ENCODE measurements at regions not wholly inside any gene's neighbourhood (a gene's known extent, or its start where the extent isn't known, plus 50 kb on each side); places are given as distances from the start of the nearest gene placed in this dataset.
"Not testable (repeated sequence)": the region's sequence is repeated elsewhere in the genome, so short reads cannot be mapped to it uniquely, and the experiment has no call there.

DNA sequence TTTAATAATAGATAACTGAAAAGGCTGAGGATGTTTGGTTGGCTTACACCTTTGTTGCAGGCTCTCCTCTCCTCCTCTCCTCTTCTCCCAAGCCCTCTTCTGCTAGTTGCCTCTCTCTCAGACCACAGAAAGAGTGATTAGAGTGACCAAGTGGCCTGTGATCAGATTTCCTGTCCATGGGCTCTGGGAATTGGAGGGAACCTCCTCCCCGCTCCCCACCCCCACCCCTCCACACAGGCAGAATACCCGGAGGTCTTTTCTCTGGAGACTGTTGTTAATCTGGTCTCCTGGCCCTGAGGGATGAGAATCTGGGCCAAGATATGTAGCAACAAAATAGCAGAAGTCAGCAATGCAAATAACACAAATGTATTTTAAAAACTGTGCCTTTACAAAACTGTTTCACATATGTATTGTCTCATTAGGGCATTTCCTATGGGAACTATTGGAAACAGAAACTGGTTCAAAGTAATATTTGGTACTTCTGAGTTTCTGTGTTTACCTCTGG, 361.3 kb downstream of the NR2F1-AS1 start:
- H3K36me3 Mint-ChIP-seq (ENCODE audit: low read depth) = no peaks in the 10 kb centered on the region
- no peak overlapping the region for H3K27ac Mint-ChIP-seq
- ChIA-PET POLR2A (no interaction called here), CTCF (no interaction called here)
- H3K4me1 Mint-ChIP-seq = no peaks in the 10 kb centered on the region
- no peak overlapping the region for H3K4me3 Mint-ChIP-seq
- H3K9me3 Mint-ChIP-seq = no peaks in the 10 kb centered on the region
- no peaks in the 10 kb centered on the region for H3K27me3 Mint-ChIP-seq
- no peak for DNase-seq

DNA sequence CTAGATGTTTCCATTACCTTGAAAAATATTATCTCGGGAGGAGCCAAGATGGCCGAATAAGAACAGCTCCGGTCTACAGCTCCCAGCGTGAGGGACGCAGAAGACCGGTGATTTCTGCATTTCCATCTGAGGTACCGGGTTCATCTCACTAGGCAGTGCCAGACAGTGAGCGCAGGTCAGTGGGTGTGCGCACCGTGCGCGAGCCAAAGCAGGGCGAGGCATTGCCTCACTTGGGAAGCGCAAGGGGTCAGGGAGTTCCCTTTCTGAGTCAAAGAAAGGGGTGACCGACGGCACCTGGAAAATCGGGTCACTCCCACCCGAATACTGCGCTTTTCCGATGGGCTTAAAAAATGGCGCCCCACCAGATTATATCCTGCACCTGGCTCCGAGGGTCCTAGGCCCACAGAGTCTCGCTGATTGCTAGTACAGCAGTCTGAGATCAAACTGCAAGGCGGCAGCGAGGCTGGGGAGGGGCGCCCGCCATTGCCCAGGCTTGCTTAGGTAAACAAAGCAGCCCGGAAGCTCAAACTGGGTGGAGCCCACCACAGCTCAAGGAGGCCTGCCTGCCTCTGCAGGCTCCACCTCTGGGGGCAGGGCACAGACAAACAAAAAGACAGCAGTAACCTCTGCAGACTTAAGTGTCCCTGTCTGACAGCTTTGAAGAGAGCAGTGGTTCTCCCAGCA, 367.8 kb downstream of the NR2F1-AS1 start:
- H3K4me1 Mint-ChIP-seq; POLR2A ChIA-PET; H3K9me3 Mint-ChIP-seq; CTCF ChIA-PET; H3K27me3 Mint-ChIP-seq; H3K27ac Mint-ChIP-seq; H3K4me3 Mint-ChIP-seq; H3K36me3 Mint-ChIP-seq (ENCODE audit: low read depth); DNase-seq: not testable (repeated sequence)

DNA sequence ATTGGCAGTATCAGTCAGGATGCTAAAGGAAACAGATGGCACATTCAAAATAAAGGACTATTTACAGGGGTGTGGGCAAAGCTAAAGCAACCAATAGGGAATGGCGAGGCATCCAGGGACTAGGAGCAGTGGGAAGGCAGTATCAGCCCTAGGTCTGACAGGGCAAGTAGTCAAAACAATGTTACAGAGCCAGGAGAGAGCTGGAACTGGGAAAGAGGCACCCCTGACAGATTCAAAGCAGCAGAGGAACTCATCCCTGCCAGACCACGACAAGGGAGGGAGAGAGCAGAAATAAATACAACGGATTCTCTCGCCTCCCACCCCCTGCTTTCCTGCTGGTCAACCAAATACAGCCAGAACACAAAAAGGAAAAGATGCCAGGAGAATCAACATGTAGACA, 371.5 kb downstream of the NR2F1-AS1 start:
- H3K36me3 Mint-ChIP-seq (ENCODE audit: low read depth) = no peaks in the 10 kb centered on the region
- no peak for DNase-seq
- POLR2A ChIA-PET = no interaction called here
- peaks cover 4% of the 10 kb centered on the region for H3K9me3 Mint-ChIP-seq
- no peak overlapping the region for H3K4me3 Mint-ChIP-seq
- H3K27ac Mint-ChIP-seq = no peak overlapping the region
- CTCF ChIA-PET = no interaction called here
- no peaks in the 10 kb centered on the region for H3K4me1 Mint-ChIP-seq
- H3K27me3 Mint-ChIP-seq = no peaks in the 10 kb centered on the region

DNA sequence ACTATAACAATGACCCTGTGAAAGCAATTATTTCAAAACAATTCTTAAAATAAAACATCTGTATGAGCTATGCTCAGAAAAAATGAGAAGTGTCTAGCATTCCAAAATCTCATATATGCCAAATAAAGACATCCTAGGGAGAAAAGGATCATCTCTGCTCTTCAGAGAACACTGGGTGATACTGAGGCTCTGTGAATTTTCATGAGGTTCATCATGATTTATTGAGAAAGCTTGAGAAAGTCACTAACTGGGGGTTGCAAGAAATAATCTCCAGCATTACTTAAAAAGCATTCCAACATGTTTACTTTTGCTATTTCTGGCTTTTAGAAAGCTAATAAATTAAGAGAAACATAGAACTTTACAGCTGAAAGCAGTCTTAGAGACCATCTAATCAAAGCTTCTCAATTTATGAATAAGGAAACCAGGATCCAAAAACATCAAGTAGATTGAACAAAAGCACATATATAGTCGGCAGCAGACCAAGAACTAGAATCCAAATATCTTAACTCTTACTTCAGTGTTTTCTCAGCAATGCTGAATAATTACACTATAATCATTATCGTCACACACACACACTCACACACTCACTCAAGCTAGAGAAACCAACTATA, 372.8 kb downstream of the NR2F1-AS1 start:
- Mint-ChIP-seq H3K9me3 (peaks cover 4% of the 10 kb centered on the region), H3K27ac (no peak overlapping the region), H3K36me3 (ENCODE audit: low read depth) (no peaks in the 10 kb centered on the region), H3K4me1 (no peaks in the 10 kb centered on the region), H3K27me3 (no peaks in the 10 kb centered on the region), H3K4me3 (no peak overlapping the region)
- POLR2A ChIA-PET = no interaction called here
- no peak for DNase-seq
- CTCF ChIA-PET = no interaction called here

DNA sequence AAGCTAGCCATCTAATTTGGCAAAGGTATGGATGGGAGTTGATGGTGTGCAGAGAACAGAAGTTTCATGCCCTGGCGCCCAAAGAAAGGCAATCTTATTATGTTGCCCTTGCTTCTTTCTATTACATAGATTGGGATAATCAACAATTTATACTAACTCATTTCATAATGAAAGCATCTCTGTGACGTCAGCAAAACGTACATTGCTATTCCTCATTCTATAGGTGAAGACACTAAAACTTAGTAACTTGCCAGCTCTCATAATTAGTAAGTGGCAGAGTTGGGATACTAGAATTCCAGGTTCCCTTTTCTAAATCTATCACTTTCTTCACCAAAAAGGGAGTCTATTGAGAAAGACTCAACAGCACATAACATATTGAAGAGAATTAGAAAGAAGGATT, 374.8 kb downstream of the NR2F1-AS1 start:
- ChIA-PET CTCF (no interaction called here), POLR2A (no interaction called here)
- Mint-ChIP-seq H3K27me3 (no peaks in the 10 kb centered on the region), H3K4me1 (no peaks in the 10 kb centered on the region), H3K27ac (no peak overlapping the region), H3K4me3 (no peak overlapping the region), H3K36me3 (ENCODE audit: low read depth) (no peaks in the 10 kb centered on the region), H3K9me3 (peaks cover 4% of the 10 kb centered on the region)
- no peak for DNase-seq

DNA sequence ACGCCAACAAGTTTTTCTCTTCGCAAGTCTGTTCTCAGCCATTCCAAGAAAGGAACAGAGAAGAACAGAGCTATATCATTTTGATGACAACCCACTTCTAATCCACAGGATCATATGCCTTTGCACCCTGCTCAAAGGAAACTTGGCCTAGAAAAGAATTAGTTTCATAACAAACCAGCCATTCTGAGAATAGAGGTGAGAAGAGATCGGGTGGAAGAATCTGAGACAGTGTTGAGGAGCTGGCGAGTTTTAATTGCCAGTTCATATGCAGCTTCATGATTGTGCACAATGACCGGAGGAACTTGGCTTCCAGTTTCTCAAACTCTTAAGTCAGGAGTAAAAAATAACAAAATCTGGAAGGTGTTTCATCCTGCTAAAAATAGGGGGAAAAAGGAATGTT, 380.0 kb downstream of the NR2F1-AS1 start:
- CTCF ChIA-PET = no interaction called here
- POLR2A ChIA-PET = no interaction called here
- H3K27me3 Mint-ChIP-seq = no peaks in the 10 kb centered on the region
- H3K27ac Mint-ChIP-seq = no peak overlapping the region
- H3K4me3 Mint-ChIP-seq = no peak overlapping the region
- no peaks in the 10 kb centered on the region for H3K36me3 Mint-ChIP-seq (ENCODE audit: low read depth)
- DNase-seq = no peak
- no peaks in the 10 kb centered on the region for H3K4me1 Mint-ChIP-seq
- peaks cover 6% of the 10 kb centered on the region for H3K9me3 Mint-ChIP-seq

DNA sequence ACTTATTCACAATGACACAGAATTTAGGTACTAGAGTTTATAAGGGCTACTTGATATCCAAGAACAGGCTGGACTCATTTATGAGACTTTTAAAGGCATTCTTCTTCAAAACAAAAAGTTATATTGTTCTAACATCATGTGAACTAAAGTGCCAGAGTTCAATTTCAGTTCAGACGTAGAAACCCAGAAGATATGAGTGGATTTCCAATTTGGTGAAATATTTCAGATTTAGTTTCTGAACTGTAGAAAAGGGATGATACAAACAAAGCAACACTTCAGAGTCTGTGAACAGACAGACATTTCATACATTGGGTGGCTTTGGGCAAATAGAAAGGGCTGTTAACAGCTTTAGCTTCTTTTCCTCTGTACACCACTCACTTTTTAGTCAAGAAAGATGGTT, 384.0 kb downstream of the NR2F1-AS1 start:
- Mint-ChIP-seq H3K4me3 (no peak overlapping the region), H3K27ac (no peak overlapping the region), H3K27me3 (no peaks in the 10 kb centered on the region), H3K9me3 (peaks cover 4% of the 10 kb centered on the region), H3K4me1 (no peaks in the 10 kb centered on the region), H3K36me3 (ENCODE audit: low read depth) (no peaks in the 10 kb centered on the region)
- no peak for DNase-seq
- ChIA-PET POLR2A (no interaction called here), CTCF (no interaction called here)

DNA sequence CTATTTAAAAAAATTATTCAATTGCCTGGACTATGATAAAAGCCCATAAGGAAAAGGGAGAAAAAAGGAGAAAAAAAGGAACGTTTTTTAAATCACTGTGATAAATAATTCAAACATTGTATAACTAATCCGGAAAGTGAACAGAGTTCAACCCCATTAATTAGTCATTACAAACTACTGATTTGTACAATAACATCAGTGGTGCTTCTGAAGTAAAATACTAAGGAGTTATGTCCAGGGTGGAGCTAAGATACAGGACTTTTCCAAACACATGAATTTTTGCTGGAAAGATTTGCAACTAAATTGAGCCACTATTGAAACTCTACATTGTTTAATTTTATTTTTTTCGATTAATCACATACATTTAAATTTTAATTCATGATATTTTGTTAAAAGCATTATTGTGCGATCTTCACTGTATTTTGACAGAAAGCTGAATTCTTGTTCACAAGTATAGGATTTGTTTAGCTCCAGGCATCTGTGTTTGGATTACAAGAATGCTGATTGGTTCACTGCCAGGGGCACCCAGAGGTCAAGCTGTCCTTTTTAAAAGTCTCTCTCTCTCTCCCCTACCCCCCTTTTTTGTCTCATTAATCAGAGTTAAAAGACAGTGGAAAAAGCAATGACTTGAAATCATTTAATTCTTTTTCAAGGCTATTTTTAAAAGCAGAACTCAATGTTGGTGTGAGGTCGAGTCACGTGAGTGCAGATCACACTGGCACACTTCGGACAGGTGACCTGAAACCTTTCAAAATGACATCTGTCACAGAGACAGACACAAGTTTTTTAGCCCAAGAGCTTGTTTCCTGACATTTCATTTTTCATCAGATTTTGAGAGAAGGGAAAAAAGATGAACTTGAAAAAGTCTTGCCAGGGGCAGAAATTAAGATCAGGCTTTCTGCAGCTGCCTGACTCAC, 387.3 kb downstream of the NR2F1-AS1 start:
- CTCF ChIA-PET = no interaction called here
- POLR2A ChIA-PET = no interaction called here
- H3K36me3 Mint-ChIP-seq (ENCODE audit: low read depth) = no peaks in the 10 kb centered on the region
- H3K27me3 Mint-ChIP-seq = no peaks in the 10 kb centered on the region
- H3K27ac Mint-ChIP-seq = no peak overlapping the region
- DNase-seq = no peak
- no peak overlapping the region for H3K4me3 Mint-ChIP-seq
- no peaks in the 10 kb centered on the region for H3K9me3 Mint-ChIP-seq
- H3K4me1 Mint-ChIP-seq = no peaks in the 10 kb centered on the region

DNA sequence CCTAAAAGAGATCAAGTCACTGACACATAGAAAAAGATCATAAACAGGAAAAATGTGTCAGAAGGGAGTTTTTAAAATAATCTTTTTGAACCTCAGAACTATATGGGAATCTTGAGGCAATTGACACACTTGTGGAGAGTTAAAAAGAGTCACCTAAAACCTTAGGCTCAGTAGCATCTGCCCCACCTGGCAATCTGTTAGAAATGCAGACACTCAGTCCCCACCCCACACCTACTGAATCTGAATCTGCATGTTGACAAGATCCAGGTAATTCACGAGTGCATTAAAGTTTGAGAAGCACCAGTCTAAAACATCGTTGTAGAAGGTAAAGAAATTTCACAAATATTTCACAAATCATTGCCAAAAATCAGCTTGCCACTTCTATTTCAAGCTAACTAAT, 388.3 kb downstream of the NR2F1-AS1 start:
- ChIA-PET CTCF (no interaction called here), POLR2A (no interaction called here)
- Mint-ChIP-seq H3K9me3 (no peaks in the 10 kb centered on the region), H3K4me1 (no peaks in the 10 kb centered on the region), H3K36me3 (ENCODE audit: low read depth) (no peaks in the 10 kb centered on the region), H3K27ac (no peak overlapping the region), H3K4me3 (no peak overlapping the region), H3K27me3 (no peaks in the 10 kb centered on the region)
- DNase-seq = no peak

DNA sequence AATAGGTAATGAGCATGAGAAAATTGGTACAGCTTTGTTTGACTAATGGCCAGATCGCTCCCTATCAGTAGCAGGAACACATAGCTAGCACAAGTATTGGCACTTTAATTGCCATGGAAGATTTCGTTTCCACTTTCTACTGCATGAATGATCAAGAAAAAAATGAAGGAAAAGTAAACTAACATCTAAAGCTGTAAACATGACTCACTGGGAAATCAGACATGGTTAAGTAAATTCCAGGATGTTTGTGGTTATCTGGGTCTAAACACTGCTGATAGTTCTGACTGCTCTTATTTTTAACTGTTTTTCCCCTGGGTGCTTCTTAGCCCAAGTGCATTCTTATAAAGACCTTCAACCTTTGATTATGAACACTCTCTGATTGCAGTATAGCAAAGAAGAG, 388.9 kb downstream of the NR2F1-AS1 start:
- H3K27ac Mint-ChIP-seq = no peak overlapping the region
- no peaks in the 10 kb centered on the region for H3K36me3 Mint-ChIP-seq (ENCODE audit: low read depth)
- ChIA-PET CTCF (no interaction called here), POLR2A (no interaction called here)
- H3K4me1 Mint-ChIP-seq = no peaks in the 10 kb centered on the region
- no peaks in the 10 kb centered on the region for H3K9me3 Mint-ChIP-seq
- H3K27me3 Mint-ChIP-seq = no peaks in the 10 kb centered on the region
- no peak overlapping the region for H3K4me3 Mint-ChIP-seq
- DNase-seq = no peak

DNA sequence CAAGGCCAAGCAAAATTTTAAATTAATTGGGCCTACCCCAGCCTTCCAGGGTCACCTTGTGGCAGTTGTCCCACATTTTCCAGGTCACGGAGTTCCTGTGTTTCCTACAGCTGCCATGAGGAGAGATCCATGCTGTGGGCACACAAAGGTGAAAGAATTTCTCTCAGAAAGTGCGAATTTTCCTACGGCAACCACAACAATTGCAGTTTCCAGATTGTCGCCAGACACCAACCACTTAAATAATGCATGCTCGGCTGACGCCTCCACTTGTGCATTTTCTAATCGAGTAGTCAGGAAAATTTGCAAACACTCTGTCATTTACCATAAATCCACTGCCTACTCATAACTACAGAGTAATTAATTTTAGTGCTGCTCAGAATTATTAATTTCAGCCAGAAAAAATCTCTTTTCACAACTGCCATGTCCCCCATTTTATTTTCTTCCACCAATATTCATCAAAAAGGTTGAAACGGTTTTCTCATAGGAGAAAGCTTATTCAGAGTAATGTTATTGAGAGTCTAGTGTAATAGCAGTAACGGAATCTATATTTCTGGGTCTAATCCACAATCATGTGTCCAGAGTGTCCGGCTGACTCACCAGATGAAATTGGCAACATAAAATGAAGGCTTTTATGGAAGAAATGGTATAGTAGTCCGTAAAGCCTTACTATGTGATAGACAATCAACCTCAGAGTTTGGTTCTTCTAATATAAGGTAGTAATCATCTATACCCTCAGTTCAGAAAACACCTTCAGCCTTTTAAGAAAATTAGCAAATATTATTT, 389.8 kb downstream of the NR2F1-AS1 start:
- Mint-ChIP-seq H3K27ac (no peak overlapping the region), H3K4me3 (no peak overlapping the region), H3K27me3 (no peaks in the 10 kb centered on the region), H3K9me3 (no peaks in the 10 kb centered on the region), H3K36me3 (ENCODE audit: low read depth) (no peaks in the 10 kb centered on the region), H3K4me1 (no peaks in the 10 kb centered on the region)
- no peak for DNase-seq
- CTCF ChIA-PET = no interaction called here
- POLR2A ChIA-PET = no interaction called here

DNA sequence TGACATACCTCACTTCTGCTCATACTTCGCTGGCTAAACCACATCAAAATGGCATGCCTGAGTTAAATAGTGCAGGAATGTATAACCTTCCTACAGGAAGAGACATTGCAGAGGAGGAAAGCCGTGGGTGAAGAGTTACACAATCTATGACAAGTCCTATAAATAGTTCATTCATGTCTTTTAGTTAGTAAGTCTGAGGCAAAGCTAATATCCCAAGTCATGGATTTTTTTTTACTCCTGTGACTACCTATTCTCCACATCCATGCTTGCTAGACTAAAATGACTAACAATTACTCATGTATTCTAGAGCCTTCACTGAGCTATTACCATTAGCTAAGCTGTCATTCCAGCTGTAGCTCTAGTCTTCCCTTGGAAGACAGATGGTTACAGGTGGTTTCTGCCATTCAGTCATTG, 391.3 kb downstream of the NR2F1-AS1 start:
- Mint-ChIP-seq H3K9me3 (no peaks in the 10 kb centered on the region), H3K4me1 (no peaks in the 10 kb centered on the region), H3K36me3 (ENCODE audit: low read depth) (no peaks in the 10 kb centered on the region), H3K4me3 (no peak overlapping the region), H3K27me3 (no peaks in the 10 kb centered on the region), H3K27ac (no peak overlapping the region)
- CTCF ChIA-PET = no interaction called here
- no peak for DNase-seq
- POLR2A ChIA-PET = no interaction called here

DNA sequence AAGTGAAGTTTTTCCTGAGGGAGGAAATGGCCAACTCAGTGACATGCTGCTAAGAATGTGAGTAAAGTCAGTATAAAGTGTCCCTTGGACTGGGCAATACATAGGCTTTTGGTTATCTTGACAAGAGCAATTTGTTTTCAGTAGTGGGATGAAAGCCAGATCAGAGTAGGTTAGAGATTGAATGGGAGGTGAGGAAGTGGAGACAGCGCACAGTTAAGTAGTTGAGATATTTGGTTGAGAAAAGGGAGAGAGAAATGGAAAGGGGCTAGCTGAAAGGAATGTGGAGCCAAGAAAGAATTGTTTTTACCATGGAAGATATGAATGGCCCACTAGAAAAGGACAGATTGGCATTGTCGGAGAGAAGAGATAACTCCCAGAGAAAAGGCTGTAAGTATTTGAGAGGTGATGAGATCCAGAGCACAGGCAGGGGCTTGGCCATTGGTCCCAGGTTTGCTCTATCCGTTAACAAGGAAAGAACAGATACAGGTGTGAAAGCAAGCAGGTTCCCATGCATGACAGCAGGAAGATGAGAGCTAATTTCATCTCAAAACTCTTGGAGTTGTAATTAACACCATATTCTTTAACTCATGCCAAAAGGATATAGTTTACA, 392.0 kb downstream of the NR2F1-AS1 start:
- H3K4me3 Mint-ChIP-seq = no peak overlapping the region
- H3K4me1 Mint-ChIP-seq = no peaks in the 10 kb centered on the region
- H3K27me3 Mint-ChIP-seq = no peaks in the 10 kb centered on the region
- H3K36me3 Mint-ChIP-seq (ENCODE audit: low read depth) = no peaks in the 10 kb centered on the region
- DNase-seq = no peak
- no peaks in the 10 kb centered on the region for H3K9me3 Mint-ChIP-seq
- ChIA-PET POLR2A (no interaction called here), CTCF (no interaction called here)
- H3K27ac Mint-ChIP-seq = no peak overlapping the region
